ENCODE measurements at regions not wholly inside any gene's neighbourhood (a gene's known extent, or its start where the extent isn't known, plus 50 kb on each side); places are given as distances from the start of the nearest gene placed in this dataset.

GRCh38 chr13:86986448-86986847, 684.7 kb upstream of the SLITRK5 start (continued):
- TF ChIP-seq MXD1 (CRISPR knock-in tag; IDR thresholded peaks at IDR 0.05): no peak
- TF ChIP-seq SMAD9 (CRISPR knock-in tag; IDR thresholded peaks at IDR 0.05): no peak
- TF ChIP-seq ZMYM2 (CRISPR knock-in tag; IDR thresholded peaks at IDR 0.05): no peak

- DNase-seq (ENCODE audit: low spot score) (no peak), FAIRE-seq (no peak), ATAC-seq (no peak)
- no peaks in the 10 kb centered on the region for H3K36me3 ChIP-seq (replicated peaks in 1 of 2; ENCODE audit: control insufficient read depth in 1 of 2, insufficient read depth in 2 of 2, low read length in 2 of 2)
- no peak overlapping the region for H3K4me3 ChIP-seq (replicated peaks in 1 of 3; ENCODE audit: insufficient read depth in 1 of 3, low read depth in 2 of 3, low read length in 3 of 3)
- H3K9me3 ChIP-seq (ENCODE audit: low read length): no peaks in the 10 kb centered on the region
- intact Hi-C loops (cut with micrococcal nuclease; ENCODE audit: unreplicated experiment) (no loop called here), in situ Hi-C loops (cut with HindIII; ENCODE audit: extremely low pct_ligation_motif_present, low pct_unique_long_range_greater_than_20kb) (no loop called here)
- TF ChIP-seq ZNF850 (CRISPR knock-in tag; conservative IDR thresholded peaks at IDR 0.05): no peak
- no peak for TF ChIP-seq ZSCAN21 (CRISPR knock-in tag; IDR thresholded peaks at IDR 0.05; ENCODE audit: borderline replicate concordance)
- TF ChIP-seq SSRP1 (CRISPR knock-in tag; IDR thresholded peaks at IDR 0.05): no peak
- no peak for TF ChIP-seq ATM (IDR thresholded peaks at IDR 0.05; ENCODE audit: borderline replicate concordance)
- no peak for TF ChIP-seq TEF (CRISPR knock-in tag; IDR thresholded peaks at IDR 0.05)
- no peak for TF ChIP-seq HMGXB3 (CRISPR knock-in tag; IDR thresholded peaks at IDR 0.05; ENCODE audit: borderline replicate concordance)
- TF ChIP-seq ZNF24 (IDR thresholded peaks at IDR 0.05): no peak
- TF ChIP-seq FOSL1 (CRISPR knock-in tag; IDR thresholded peaks at IDR 0.05; ENCODE audit: borderline replicate concordance): no peak
- TF ChIP-seq ZNF503 (CRISPR knock-in tag; IDR thresholded peaks at IDR 0.05): no peak
- TF ChIP-seq ZNF704 (CRISPR knock-in tag; IDR thresholded peaks at IDR 0.05; ENCODE audit: borderline replicate concordance): no peak
- H2AFZ ChIP-seq (ENCODE audit: low read length): no peak overlapping the region
- ChIA-PET CTCF (ENCODE audit: low intra/inter-chr PET ratio, low total read pairs) (no interaction called here), POLR2A (no interaction called here)
- H3K9ac ChIP-seq (ENCODE audit: insufficient read depth, low read depth, low read length): no peak overlapping the region
- no TSS peak for BruUV-seq (replicated peaks)
- H3K4me1 ChIP-seq (ENCODE audit: insufficient read depth, low read length): no peaks in the 10 kb centered on the region
- no peak overlapping the region for H3K4me2 ChIP-seq (ENCODE audit: low read depth, low read length)
- no peaks in the 10 kb centered on the region for H3K27me3 ChIP-seq (ENCODE audit: control insufficient read depth in 1 of 2, insufficient read depth in 2 of 2, low read length in 2 of 2)
- H3K27ac ChIP-seq (ENCODE audit: extremely low read length, insufficient read depth, low read length): no peak overlapping the region
- H3K79me2 ChIP-seq (ENCODE audit: insufficient read depth, low read length): no peaks in the 10 kb centered on the region
- H4K20me1 ChIP-seq (ENCODE audit: insufficient read depth, low read length): no peaks in the 10 kb centered on the region
Measured at GRCh38 chr13:86992251-86992650, 678.9 kb upstream of the SLITRK5 start.

Data from HepG2 (cell line).